GM13977 (cell line): ENCODE measurements at regions not wholly inside any gene's neighbourhood (a gene's known extent, or its start where the extent isn't known, plus 50 kb on each side); places are given as distances from the start of the nearest gene placed in this dataset.

ENCODE experiments used
- DNase-seq: peaks from one replicate; pipeline ENCODE4 v3.0.0; 2012; ENCODE audit warnings: low spot score
- in situ Hi-C: fragments of 300-500 bp; cut with MboI; formaldehyde crosslinking; loops from one replicate; pipeline ENCODE4 v1.12.0; 2022; ENCODE audit warnings: low sequenced_read_pairs, low pct_unique_long_range_greater_than_20kb, mixed read lengths, inconsistent platforms; ENCODE audit not compliant: unreplicated experiment
- TF ChIP-seq, protein P1 (sequence below): IDR thresholded peaks from 2 replicates; pipeline ENCODE4 v1.5.1; 2012; ENCODE audit warnings: mild to moderate bottlenecking, control low read depth; ENCODE audit not compliant: insufficient read depth; ENCODE audit errors: extremely low read depth, missing control alignments

DNA sequence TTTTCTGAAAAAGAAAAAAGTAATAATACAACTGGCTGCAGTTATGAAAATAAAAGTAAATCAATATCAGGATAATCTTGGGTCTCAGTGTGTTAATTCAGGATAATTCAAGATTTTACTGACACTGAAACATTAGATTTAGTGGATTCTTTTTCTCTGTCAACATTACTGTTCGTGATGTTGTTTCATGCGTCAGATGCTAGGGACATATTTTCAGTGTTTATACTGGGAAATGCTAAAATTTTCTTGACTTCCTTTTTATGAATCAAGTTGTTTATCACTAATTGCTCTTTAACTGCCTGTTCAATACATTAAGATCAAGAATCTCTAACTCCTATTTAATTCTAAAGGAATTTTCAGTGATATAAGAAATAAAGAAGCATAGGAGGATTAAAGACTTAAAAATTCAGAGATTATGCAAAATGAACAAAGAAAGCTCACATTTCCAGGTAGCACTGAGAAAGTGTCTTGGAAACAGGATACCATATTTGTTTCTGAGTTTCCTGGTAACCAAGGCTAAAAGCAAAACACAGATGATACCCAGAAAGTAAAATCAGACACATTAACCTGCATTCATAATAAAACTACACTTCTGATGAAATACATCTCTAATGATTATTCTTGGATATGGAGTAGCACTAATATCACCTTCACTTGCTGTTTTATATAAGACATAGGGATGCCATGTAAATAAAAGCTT lies 174.0 kb downstream of the ARL4C start:
- in situ Hi-C loops: no loop called here
- TF ChIP-seq, protein P1, sequence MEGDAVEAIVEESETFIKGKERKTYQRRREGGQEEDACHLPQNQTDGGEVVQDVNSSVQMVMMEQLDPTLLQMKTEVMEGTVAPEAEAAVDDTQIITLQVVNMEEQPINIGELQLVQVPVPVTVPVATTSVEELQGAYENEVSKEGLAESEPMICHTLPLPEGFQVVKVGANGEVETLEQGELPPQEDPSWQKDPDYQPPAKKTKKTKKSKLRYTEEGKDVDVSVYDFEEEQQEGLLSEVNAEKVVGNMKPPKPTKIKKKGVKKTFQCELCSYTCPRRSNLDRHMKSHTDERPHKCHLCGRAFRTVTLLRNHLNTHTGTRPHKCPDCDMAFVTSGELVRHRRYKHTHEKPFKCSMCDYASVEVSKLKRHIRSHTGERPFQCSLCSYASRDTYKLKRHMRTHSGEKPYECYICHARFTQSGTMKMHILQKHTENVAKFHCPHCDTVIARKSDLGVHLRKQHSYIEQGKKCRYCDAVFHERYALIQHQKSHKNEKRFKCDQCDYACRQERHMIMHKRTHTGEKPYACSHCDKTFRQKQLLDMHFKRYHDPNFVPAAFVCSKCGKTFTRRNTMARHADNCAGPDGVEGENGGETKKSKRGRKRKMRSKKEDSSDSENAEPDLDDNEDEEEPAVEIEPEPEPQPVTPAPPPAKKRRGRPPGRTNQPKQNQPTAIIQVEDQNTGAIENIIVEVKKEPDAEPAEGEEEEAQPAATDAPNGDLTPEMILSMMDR: no peak
- DNase-seq: no peak

DNA sequence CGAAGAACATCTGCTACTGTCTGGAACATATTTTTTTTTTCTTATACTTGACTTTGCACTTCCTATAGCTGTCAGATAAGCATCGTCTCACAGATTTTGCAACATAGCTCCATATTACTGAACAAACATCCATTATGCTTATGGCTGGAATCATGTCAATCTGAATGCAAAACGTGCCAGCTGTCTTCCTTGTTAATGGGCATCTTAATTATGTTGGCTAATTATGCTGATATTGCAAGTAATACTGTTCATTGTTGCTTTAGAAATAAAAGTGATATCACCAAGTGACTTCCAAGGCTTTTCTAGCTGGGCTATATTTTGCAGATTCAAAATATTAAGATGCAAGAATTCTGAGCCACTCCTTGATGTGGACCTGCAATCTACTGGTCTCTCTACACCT lies 176.8 kb downstream of the ARL4C start:
- TF ChIP-seq, protein P1: no peak
- no peak for DNase-seq
- in situ Hi-C loops: no loop called here

DNA sequence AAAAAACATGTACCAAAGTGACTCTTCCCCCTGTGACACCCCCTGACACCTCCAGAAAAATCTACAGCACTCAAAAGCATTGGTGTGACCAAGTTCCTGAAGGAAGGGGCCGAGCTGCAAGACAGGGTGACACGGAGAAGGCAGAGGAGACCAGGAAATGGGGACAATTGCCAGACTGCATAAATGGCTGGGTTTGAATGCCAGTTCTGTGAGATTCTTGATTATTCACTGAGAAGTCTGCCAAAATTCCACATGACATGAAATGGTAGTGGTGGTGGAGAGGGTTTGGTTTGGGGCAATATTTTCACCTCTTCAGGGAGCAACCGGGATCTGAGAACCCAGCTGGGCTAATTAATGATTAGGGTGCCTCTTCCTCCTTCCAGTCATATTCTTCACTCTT lies 178.5 kb downstream of the ARL4C start:
- DNase-seq: no peak
- TF ChIP-seq, protein P1: no peak
- in situ Hi-C loops: no loop called here

DNA sequence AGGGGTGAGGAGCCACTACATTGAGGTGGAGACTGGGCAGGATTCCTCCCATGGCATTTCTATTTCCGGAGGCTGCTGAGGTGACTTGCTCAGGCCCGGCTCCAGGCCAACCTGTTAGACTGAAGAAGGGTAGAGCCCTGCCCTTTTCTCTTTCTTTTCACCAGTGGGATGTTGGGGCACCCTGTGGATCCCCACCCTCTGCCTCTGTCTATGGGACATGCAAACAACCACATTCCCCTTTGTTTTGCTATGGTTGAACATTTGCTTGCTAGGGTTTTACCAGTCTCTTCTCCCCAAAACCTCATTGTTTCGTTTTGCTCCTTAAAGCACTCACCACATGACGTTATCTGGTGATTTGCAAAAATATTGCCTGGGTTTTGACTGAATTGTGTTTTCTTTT lies 183.3 kb downstream of the ARL4C start:
- DNase-seq: no peak
- TF ChIP-seq, protein P1: no peak
- in situ Hi-C loops: no loop called here

DNA sequence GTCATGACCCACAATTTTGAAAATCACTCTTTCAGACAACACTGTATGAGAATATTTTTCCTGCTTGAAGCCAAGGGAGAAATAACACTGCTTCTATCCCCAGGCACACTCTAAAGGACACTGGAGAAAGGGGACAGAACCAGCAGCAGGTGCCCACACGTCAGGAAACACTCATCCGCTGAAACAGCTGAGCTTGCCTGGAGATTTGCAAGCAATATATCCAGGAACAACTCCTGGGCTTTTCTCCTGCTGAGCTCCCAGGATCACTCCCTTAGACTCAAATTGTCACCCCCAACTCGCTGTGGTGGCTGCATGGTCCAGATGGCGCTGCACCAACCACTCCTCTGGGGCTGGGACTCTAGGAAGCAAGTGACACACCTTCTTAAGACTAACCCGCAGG lies 186.7 kb downstream of the ARL4C start:
- TF ChIP-seq, protein P1: no peak
- in situ Hi-C loops: no loop called here
- DNase-seq: no peak

DNA sequence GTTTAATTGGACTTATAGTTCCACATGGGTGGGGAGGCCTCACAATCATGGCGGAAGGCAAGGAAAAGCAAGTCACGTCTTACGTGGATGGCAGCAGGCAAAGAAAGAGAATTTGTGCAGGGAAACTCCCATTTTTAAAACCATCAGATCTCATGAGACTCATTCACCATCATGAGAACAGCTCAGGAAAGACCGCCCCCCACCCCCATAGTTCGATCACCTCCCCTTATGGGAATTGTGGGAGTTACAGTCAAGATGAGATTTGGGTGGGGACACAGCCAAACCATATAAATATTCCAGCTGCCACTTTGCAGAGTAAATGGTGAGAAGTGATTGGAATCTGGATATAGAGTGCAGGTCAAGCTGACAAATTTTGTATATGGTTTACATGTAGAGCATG lies 187.4 kb downstream of the ARL4C start:
- no peak for DNase-seq
- TF ChIP-seq, protein P1: no peak
- in situ Hi-C loops: no loop called here
